Keratinocyte (primary cell): ENCODE measurements at regions not wholly inside any gene's neighbourhood (a gene's known extent, or its start where the extent isn't known, plus 50 kb on each side); places are given as distances from the start of the nearest gene placed in this dataset.

Experiments used
- EZH2 ChIP-seq: IDR thresholded peaks from one replicate; pipeline ENCODE4 v1.6.1; 2012; ENCODE audit warnings: inconsistent platforms, mild to moderate bottlenecking, low read length, moderate library complexity
- TF ChIP-seq, protein P1 (sequence below), 3 experiments: IDR thresholded peaks in 1 of 3; conservative IDR thresholded peaks in 1 of 3; optimal IDR thresholded peaks in 1 of 3; 2 replicates in 2 of 3; 3 replicates in 1 of 3; pipeline versions ENCODE3 to v1.5.1; 2011; ENCODE audit warnings: low read length in 3 of 3, mild to moderate bottlenecking in 3 of 3, moderate library complexity in 2 of 3, control low read depth in 1 of 3, inconsistent platforms in 1 of 3; ENCODE audit not compliant: insufficient read depth in 2 of 3; ENCODE audit errors: extremely low read depth in 1 of 3

- TF ChIP-seq, protein P1, sequence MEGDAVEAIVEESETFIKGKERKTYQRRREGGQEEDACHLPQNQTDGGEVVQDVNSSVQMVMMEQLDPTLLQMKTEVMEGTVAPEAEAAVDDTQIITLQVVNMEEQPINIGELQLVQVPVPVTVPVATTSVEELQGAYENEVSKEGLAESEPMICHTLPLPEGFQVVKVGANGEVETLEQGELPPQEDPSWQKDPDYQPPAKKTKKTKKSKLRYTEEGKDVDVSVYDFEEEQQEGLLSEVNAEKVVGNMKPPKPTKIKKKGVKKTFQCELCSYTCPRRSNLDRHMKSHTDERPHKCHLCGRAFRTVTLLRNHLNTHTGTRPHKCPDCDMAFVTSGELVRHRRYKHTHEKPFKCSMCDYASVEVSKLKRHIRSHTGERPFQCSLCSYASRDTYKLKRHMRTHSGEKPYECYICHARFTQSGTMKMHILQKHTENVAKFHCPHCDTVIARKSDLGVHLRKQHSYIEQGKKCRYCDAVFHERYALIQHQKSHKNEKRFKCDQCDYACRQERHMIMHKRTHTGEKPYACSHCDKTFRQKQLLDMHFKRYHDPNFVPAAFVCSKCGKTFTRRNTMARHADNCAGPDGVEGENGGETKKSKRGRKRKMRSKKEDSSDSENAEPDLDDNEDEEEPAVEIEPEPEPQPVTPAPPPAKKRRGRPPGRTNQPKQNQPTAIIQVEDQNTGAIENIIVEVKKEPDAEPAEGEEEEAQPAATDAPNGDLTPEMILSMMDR (optimal IDR thresholded peaks at IDR 0.05 in 1 of 3, IDR thresholded peaks at IDR 0.05 in 1 of 3, conservative IDR thresholded peaks at IDR 0.05 in 1 of 3; ENCODE audit: extremely low read depth in 1 of 3, insufficient read depth in 2 of 3, low read length in 3 of 3): no peak
- TF ChIP-seq EZH2: no peak
Measured at GRCh38 chr9:90974643-90975245, 173.1 kb downstream of the SYK start.
